Chondrocyte (in vitro differentiated cells): ENCODE measurements at regions not wholly inside any gene's neighbourhood (a gene's known extent, or its start where the extent isn't known, plus 50 kb on each side); places are given as distances from the start of the nearest gene placed in this dataset.

ENCODE experiments used
- DNase-seq: peaks from one replicate; pipeline ENCODE4 v3.0.0; 2021; ENCODE audit warnings: mixed read lengths, low spot score
- H3K27ac Mint-ChIP-seq: one replicate; pipeline ENCODE4 v1.8.0; 2021; ENCODE audit warnings: mild to moderate bottlenecking, moderate library complexity, mixed read lengths; ENCODE audit not compliant: unreplicated experiment
- H3K27me3 Mint-ChIP-seq: 2 replicates; pipeline ENCODE4 v1.8.0; 2021; ENCODE audit warnings: low read depth, mixed read lengths
- H3K36me3 Mint-ChIP-seq: 2 replicates; pipeline ENCODE4 v1.8.0; 2021; ENCODE audit warnings: low read depth, mixed read lengths
- H3K4me1 Mint-ChIP-seq: 2 replicates; pipeline ENCODE4 v1.8.0; 2021; ENCODE audit warnings: low read depth, mild to moderate bottlenecking, mixed read lengths
- H3K4me3 Mint-ChIP-seq: one replicate; pipeline ENCODE4 v1.8.0; 2021; ENCODE audit warnings: mild to moderate bottlenecking, moderate library complexity, mixed read lengths; ENCODE audit not compliant: unreplicated experiment
- H3K9me3 Mint-ChIP-seq: 2 replicates; pipeline ENCODE4 v1.8.0; 2021; ENCODE audit warnings: low read depth, mixed read lengths
- CTCF ChIP-seq: fragments of 200-600 bp; sonication (generic); IDR thresholded peaks from 2 replicates; pipeline ENCODE4 v1.5.0; 2021; ENCODE audit warnings: antibody characterized with exemption, mild to moderate bottlenecking, moderate library complexity

GRCh38 chr2:236932831-236933361, 152.8 kb upstream of the COPS8 start:
- Mint-ChIP-seq H3K9me3 (no peaks in the 10 kb centered on the region), H3K27ac (no peak overlapping the region), H3K4me3 (no peak overlapping the region), H3K36me3 (no peaks in the 10 kb centered on the region), H3K27me3 (peaks cover 11% of the 10 kb centered on the region), H3K4me1 (no peaks in the 10 kb centered on the region)
- DNase-seq, result no peak
- no peak for TF ChIP-seq CTCF

- H3K36me3 Mint-ChIP-seq, result no peaks in the 10 kb centered on the region
- DNase-seq, result no peak
- H3K4me3 Mint-ChIP-seq, result no peak overlapping the region
- TF ChIP-seq CTCF, result no peak
- no peaks in the 10 kb centered on the region for H3K9me3 Mint-ChIP-seq
- H3K4me1 Mint-ChIP-seq, result no peaks in the 10 kb centered on the region
- peaks cover 11% of the 10 kb centered on the region for H3K27me3 Mint-ChIP-seq
- H3K27ac Mint-ChIP-seq, result no peak overlapping the region
These were observed 151.5 kb upstream of the COPS8 start for GRCh38 chr2:236934166-236934565.

- Mint-ChIP-seq H3K27ac (no peak overlapping the region), H3K27me3 (peaks cover 11% of the 10 kb centered on the region), H3K9me3 (no peaks in the 10 kb centered on the region), H3K4me3 (no peak overlapping the region), H3K4me1 (no peaks in the 10 kb centered on the region), H3K36me3 (no peaks in the 10 kb centered on the region)
- no peak for TF ChIP-seq CTCF
- DNase-seq, result no peak
These were observed 151.0 kb upstream of the COPS8 start for GRCh38 chr2:236934656-236935055.

- H3K27me3 Mint-ChIP-seq, result peaks cover 11% of the 10 kb centered on the region
- no peak overlapping the region for H3K27ac Mint-ChIP-seq
- H3K4me1 Mint-ChIP-seq, result no peaks in the 10 kb centered on the region
These were observed 150.6 kb upstream of the COPS8 start for GRCh38 chr2:236935083-236935482.

GRCh38 chr2:236935631-236936445, 149.9 kb upstream of the COPS8 start:
- Mint-ChIP-seq H3K4me1 (no peaks in the 10 kb centered on the region), H3K9me3 (no peaks in the 10 kb centered on the region), H3K36me3 (no peaks in the 10 kb centered on the region), H3K4me3 (no peak overlapping the region), H3K27me3 (peaks cover 11% of the 10 kb centered on the region), H3K27ac (no peak overlapping the region)
- TF ChIP-seq CTCF, result no peak
- no peak for DNase-seq

More at GRCh38 chr2:236935083-236935482, 150.6 kb upstream of the COPS8 start:
- H3K36me3 Mint-ChIP-seq, result no peaks in the 10 kb centered on the region
- H3K9me3 Mint-ChIP-seq, result no peaks in the 10 kb centered on the region
- TF ChIP-seq CTCF, result no peak
- no peak for DNase-seq
- H3K4me3 Mint-ChIP-seq, result no peak overlapping the region
